PC-9 (cell line): ENCODE measurements at regions not wholly inside any gene's neighbourhood (a gene's known extent, or its start where the extent isn't known, plus 50 kb on each side); places are given as distances from the start of the nearest gene placed in this dataset.

ENCODE experiments used
- BruUV-seq: library from RNA; stranded (reverse); fragments of 400-500 nt; replicated peaks from 2 replicates; lab custom pipeline; 2021; lab: Mats Ljungman, UMichigan
- CTCF ChIA-PET: fragments of 300-600 bp; sonication (Branson Sonifier 250); formaldehyde crosslinking; loops from one replicate; lab custom pipeline; 2022; ENCODE audit warnings: antibody characterized with exemption; lab: Charles Lee
- POLR2A ChIA-PET: fragments of 300-600 bp; sonication (Branson Sonifier 250); formaldehyde crosslinking; loops from one replicate; lab custom pipeline; 2022; ENCODE audit warnings: antibody characterized with exemption; ENCODE audit not compliant: unreplicated experiment; lab: Charles Lee
- DNase-seq, 2 experiments: peaks; one replicate each; pipeline versions ENCODE4 v3.0.0 to v3.0.0-alpha.2; 2015 to 2022; ENCODE audit warnings: mixed read lengths in 1 of 2
- H2AFZ ChIP-seq: fragments of 200-600 bp; sonication (generic); 2 replicates; pipeline ENCODE4 v1.8.1; 2017; ENCODE audit warnings: antibody characterized with exemption
- H3F3A ChIP-seq: fragments of 200-600 bp; sonication (generic); 2 replicates; pipeline ENCODE4 v1.8.1; 2017; ENCODE audit warnings: antibody characterized with exemption, mild to moderate bottlenecking, low read depth; ENCODE audit not compliant: insufficient read depth
- H3K27ac ChIP-seq: fragments of 200-600 bp; sonication (generic); 2 replicates; pipeline ENCODE4 v1.6.1; 2016; ENCODE audit warnings: mixed run types
- H3K27me3 ChIP-seq: fragments of 200-600 bp; sonication (generic); 2 replicates; pipeline ENCODE4 v1.6.1; 2016; ENCODE audit warnings: low read depth, mixed run types; ENCODE audit not compliant: insufficient read depth
- H3K36me3 ChIP-seq: fragments of 200-600 bp; sonication (generic); 2 replicates; pipeline ENCODE4 v1.6.1; 2016; ENCODE audit warnings: low read depth, mixed run types
- H3K4me1 ChIP-seq: fragments of 200-600 bp; sonication (generic); replicated peaks from 2 replicates; pipeline ENCODE4 v1.6.1; 2016; ENCODE audit warnings: mixed run types; ENCODE audit not compliant: insufficient read depth
- H3K4me2 ChIP-seq: fragments of 200-600 bp; sonication (generic); 2 replicates; pipeline ENCODE4 v1.6.1; 2017; ENCODE audit warnings: mixed run types
- H3K4me3 ChIP-seq: fragments of 200-600 bp; sonication (generic); 2 replicates; pipeline ENCODE4 v1.6.1; 2016; ENCODE audit warnings: mixed run types
- H3K79me2 ChIP-seq: fragments of 200-600 bp; sonication (generic); 2 replicates; pipeline ENCODE4 v1.6.1; 2017; ENCODE audit warnings: low read depth, mixed run types
- H3K9me2 ChIP-seq: fragments of 200-600 bp; sonication (generic); 2 replicates; pipeline ENCODE4 v1.8.1; 2017; ENCODE audit warnings: mild to moderate bottlenecking; ENCODE audit not compliant: insufficient read depth
- H3K9me3 ChIP-seq: fragments of 200-600 bp; sonication (generic); 2 replicates; pipeline ENCODE4 v1.8.1; 2016; ENCODE audit warnings: low read depth; ENCODE audit not compliant: insufficient read depth
- H4K20me1 ChIP-seq: fragments of 200-600 bp; sonication (generic); 2 replicates; pipeline ENCODE4 v1.8.1; 2017; ENCODE audit not compliant: insufficient read depth
- EZH2 ChIP-seq: fragments of 200-600 bp; sonication (generic); IDR thresholded peaks from 2 replicates; pipeline ENCODE4 v1.8.0; 2017; ENCODE audit warnings: antibody characterized with exemption, low read depth
- intact Hi-C: fragments of 100-400 bp; cut with micrococcal nuclease; formaldehyde crosslinking; loops from one replicate; pipeline ENCODE4 v1.10.0; 2022; ENCODE audit not compliant: unreplicated experiment
- TF ChIP-seq, protein P1 (sequence below): fragments of 200-600 bp; sonication (generic); conservative IDR thresholded peaks from 2 replicates; pipeline ENCODE4 v1.6.1; 2017; ENCODE audit warnings: mixed run types, antibody characterized with exemption, mild to moderate bottlenecking, moderate library complexity

DNA sequence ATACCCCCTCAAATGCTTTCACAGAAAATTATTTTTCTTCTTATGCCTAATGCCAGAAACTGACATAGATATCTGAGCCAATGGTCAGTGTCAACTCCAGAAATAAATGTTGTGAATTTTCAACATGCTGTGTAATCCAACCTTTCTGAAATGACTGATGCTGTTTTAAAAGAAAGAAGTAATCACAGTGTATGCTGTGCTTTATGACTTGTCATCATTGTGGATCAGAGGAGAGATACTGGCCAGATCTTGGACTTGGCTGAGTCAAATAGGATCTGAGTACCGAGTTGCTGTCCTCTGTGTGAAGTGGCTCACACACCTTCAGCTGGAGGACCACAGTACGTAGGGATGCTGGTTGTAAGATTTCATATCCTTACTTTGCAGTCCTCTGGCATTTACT is 89.9 kb upstream of the ARHGAP20 start:
- Histone ChIP-seq H3K9me2 (no peaks in the 10 kb centered on the region), H3K27me3 (no peaks in the 10 kb centered on the region), H3K4me3 (no peak overlapping the region), H3K27ac (no peak overlapping the region), H3K36me3 (no peaks in the 10 kb centered on the region), H3K79me2 (no peaks in the 10 kb centered on the region), H3K4me2 (no peak overlapping the region), H3K4me1 (no peaks in the 10 kb centered on the region), H2AFZ (no peak overlapping the region), H4K20me1 (no peaks in the 10 kb centered on the region), H3K9me3 (no peaks in the 10 kb centered on the region), H3F3A (no peaks in the 10 kb centered on the region)
- POLR2A ChIA-PET, result no interaction called here
- intact Hi-C loops, result no loop called here
- BruUV-seq, result no TSS peak
- TF ChIP-seq, protein P1, sequence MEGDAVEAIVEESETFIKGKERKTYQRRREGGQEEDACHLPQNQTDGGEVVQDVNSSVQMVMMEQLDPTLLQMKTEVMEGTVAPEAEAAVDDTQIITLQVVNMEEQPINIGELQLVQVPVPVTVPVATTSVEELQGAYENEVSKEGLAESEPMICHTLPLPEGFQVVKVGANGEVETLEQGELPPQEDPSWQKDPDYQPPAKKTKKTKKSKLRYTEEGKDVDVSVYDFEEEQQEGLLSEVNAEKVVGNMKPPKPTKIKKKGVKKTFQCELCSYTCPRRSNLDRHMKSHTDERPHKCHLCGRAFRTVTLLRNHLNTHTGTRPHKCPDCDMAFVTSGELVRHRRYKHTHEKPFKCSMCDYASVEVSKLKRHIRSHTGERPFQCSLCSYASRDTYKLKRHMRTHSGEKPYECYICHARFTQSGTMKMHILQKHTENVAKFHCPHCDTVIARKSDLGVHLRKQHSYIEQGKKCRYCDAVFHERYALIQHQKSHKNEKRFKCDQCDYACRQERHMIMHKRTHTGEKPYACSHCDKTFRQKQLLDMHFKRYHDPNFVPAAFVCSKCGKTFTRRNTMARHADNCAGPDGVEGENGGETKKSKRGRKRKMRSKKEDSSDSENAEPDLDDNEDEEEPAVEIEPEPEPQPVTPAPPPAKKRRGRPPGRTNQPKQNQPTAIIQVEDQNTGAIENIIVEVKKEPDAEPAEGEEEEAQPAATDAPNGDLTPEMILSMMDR, result no peak
- no peak for TF ChIP-seq EZH2
- CTCF ChIA-PET, result no interaction called here
- DNase-seq, result no peak

DNA sequence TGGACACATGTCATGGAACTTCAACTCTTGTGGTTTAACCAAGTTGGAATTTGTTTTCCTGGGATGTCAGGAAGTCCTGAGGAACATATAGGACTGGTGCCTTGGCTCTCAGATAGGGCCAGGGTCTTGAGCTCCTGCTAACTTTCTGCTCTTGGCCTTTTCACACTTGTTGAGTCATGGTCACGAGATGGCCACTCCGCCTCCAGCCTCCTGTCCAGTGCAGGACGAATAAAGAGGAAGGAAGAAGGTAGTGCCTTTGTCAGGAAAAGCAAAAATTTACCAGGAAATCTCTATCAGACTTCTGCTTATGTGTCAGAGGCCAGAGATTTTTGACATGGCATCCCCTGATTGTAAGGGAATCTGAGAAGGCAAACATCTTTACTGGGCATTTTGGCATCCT is 89.1 kb upstream of the ARHGAP20 start:
- DNase-seq, result no peak
- Histone ChIP-seq H3K79me2 (no peaks in the 10 kb centered on the region), H3K9me2 (no peaks in the 10 kb centered on the region), H3K27me3 (no peaks in the 10 kb centered on the region), H3K4me1 (no peaks in the 10 kb centered on the region), H3K9me3 (no peaks in the 10 kb centered on the region), H4K20me1 (no peaks in the 10 kb centered on the region), H3K27ac (no peak overlapping the region), H2AFZ (no peak overlapping the region), H3F3A (no peaks in the 10 kb centered on the region), H3K4me3 (no peak overlapping the region), H3K4me2 (no peak overlapping the region), H3K36me3 (no peaks in the 10 kb centered on the region)
- intact Hi-C loops, result no loop called here
- ChIA-PET POLR2A (no interaction called here), CTCF (no interaction called here)
- TF ChIP-seq EZH2, result no peak
- TF ChIP-seq, protein P1, result no peak
- BruUV-seq, result no TSS peak

DNA sequence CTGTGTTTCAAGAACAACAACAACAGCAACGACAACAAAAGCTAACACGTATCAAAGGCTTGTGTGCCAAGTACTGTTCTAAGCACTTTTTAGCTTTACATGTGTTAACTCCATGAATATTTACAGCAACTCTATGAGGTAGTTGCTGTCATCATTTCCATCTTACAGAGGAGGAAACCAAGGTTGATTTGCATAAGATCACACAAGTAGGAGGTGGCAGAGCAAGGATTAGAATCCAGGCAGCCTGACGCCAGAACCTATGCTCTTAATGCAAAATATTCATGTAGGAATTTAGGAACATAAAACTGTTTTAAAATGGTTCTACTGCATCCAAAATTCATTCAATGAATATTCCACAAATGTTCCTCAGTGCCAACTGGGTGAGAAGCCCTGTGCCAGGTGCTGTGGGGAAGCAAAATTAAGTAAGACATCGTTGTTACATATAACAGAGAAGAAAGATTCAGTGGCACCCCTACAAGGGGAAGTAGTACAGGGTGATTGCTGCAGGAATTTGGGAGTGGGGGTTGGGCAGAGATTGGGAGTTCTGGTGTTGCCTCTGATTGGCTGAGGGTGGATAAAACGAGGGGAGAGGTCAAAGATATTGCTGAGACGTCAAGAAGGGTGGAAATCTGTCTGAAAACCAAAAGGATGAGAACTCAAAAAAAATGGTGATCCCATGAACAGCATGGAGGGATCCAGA is 86.1 kb upstream of the ARHGAP20 start:
- CTCF ChIA-PET, result no interaction called here
- intact Hi-C loops, result no loop called here
- no TSS peak for BruUV-seq

More for the DNA sequence above, 86.1 kb upstream of the ARHGAP20 start:
- Histone ChIP-seq H3K79me2 (no peaks in the 10 kb centered on the region), H3F3A (no peaks in the 10 kb centered on the region), H2AFZ (no peak overlapping the region), H3K9me2 (no peaks in the 10 kb centered on the region), H3K27me3 (no peaks in the 10 kb centered on the region), H3K27ac (no peak overlapping the region), H3K9me3 (no peaks in the 10 kb centered on the region), H3K36me3 (no peaks in the 10 kb centered on the region), H3K4me2 (no peak overlapping the region), H3K4me1 (no peaks in the 10 kb centered on the region), H3K4me3 (no peak overlapping the region), H4K20me1 (no peaks in the 10 kb centered on the region)
- TF ChIP-seq, protein P1, result no peak
- TF ChIP-seq EZH2, result no peak
- POLR2A ChIA-PET, result no interaction called here
- no peak for DNase-seq
